ENCODE measurements at regions not wholly inside any gene's neighbourhood (a gene's known extent, or its start where the extent isn't known, plus 50 kb on each side); places are given as distances from the start of the nearest gene placed in this dataset.

DNA sequence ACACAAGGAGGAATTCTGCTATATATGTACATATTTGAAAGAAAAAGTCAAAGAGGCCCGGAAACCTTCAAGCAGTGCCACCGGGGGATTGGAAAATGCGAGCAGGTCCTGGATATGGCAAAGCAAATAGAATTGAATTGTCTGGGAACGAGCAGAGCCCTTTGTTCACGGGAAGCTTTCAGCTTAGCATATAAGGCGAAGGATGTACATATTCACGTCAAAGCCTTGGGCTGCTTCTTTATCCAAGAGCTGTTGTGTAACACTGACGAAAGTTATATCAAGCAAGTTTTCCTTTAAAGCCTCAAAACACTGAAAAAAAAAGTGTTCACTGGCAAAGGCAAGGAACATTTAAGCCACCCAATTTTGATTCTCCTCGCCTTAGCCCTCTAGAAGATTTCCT is 171.0 kb downstream of the GPX5 start:
- Histone ChIP-seq H3K36me3 (replicated peaks in 1 of 2) (no peaks in the 10 kb centered on the region), H3K27ac (no peak overlapping the region), H3K27me3 (peaks cover 48% of the 10 kb centered on the region), H3K4me3 (no peak overlapping the region), H3K9me3 (replicated peaks in 1 of 3) (no peaks in the 10 kb centered on the region), H3K4me1 (replicated peaks in 1 of 2) (no peaks in the 10 kb centered on the region)
- no peak for DNase-seq
- WGBS, 4 donors = 23 to 61% (median 30%) methylated on average over 9 of the region's 9 CpGs
- no peak for TF ChIP-seq POLR2A (IDR thresholded peaks at IDR 0.05)
- TF ChIP-seq, protein P1, sequence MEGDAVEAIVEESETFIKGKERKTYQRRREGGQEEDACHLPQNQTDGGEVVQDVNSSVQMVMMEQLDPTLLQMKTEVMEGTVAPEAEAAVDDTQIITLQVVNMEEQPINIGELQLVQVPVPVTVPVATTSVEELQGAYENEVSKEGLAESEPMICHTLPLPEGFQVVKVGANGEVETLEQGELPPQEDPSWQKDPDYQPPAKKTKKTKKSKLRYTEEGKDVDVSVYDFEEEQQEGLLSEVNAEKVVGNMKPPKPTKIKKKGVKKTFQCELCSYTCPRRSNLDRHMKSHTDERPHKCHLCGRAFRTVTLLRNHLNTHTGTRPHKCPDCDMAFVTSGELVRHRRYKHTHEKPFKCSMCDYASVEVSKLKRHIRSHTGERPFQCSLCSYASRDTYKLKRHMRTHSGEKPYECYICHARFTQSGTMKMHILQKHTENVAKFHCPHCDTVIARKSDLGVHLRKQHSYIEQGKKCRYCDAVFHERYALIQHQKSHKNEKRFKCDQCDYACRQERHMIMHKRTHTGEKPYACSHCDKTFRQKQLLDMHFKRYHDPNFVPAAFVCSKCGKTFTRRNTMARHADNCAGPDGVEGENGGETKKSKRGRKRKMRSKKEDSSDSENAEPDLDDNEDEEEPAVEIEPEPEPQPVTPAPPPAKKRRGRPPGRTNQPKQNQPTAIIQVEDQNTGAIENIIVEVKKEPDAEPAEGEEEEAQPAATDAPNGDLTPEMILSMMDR (IDR thresholded peaks at IDR 0.05) = no peak
- intact Hi-C loops (cut with DNase I) = no loop called here

DNA sequence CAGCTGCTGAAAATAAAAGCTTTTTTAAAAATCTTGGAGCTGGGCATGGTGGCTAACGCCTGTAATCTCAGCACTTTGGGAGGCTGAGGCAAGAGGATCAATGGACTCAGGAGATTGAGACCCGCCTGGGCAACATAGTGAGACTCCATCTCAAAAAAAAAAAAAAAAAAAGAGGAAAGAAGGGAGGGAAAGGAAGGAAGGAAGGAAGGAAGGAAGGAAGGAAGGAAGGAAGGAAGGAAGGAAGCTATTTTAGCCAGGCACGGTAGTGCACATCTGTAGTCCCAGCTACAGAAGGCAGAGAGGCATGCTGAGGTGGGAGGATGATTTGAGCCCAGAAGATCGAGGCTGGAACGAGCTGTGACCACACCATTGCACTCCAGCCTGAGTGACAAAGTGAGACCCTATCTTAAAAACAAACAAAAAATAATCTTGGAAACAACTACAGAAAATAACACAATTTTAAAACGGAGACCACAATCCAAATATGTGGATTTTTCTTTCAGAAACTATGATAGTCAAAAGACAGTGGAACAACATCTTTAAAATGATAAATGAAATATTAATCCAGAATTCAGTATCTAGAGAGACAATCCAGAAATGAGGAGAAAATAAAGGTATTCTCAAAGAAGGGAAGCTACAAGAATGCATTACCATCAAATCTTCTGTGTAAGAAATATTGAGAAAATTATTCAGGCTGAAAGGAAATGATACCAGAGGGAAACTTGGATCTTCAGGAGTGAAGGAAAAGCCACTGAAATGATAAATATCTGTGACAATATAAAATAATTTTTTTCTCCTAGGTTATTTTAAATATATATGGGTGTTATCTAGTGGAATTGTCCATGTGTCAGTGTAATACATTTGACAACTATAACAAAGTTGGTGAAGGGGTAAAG is 182.0 kb downstream of the GPX5 start:
- peaks cover 6% of the 10 kb centered on the region for H3K27me3 ChIP-seq
- no peaks in the 10 kb centered on the region for H3K4me1 ChIP-seq (replicated peaks in 1 of 2)
- no peaks in the 10 kb centered on the region for H3K36me3 ChIP-seq (replicated peaks in 1 of 2)
- H3K27ac ChIP-seq = no peak overlapping the region
- H3K4me3 ChIP-seq = no peak overlapping the region
- DNase-seq = no peak
- 76 to 84% (median 81%) methylated on average over 6 of the region's 6 CpGs for WGBS, 4 donors
- no peaks in the 10 kb centered on the region for H3K9me3 ChIP-seq (replicated peaks in 1 of 3)
- intact Hi-C loops (cut with DNase I) = no loop called here
- no peak for TF ChIP-seq POLR2A (IDR thresholded peaks at IDR 0.05)
- TF ChIP-seq, protein P1 (IDR thresholded peaks at IDR 0.05) = no peak

DNA sequence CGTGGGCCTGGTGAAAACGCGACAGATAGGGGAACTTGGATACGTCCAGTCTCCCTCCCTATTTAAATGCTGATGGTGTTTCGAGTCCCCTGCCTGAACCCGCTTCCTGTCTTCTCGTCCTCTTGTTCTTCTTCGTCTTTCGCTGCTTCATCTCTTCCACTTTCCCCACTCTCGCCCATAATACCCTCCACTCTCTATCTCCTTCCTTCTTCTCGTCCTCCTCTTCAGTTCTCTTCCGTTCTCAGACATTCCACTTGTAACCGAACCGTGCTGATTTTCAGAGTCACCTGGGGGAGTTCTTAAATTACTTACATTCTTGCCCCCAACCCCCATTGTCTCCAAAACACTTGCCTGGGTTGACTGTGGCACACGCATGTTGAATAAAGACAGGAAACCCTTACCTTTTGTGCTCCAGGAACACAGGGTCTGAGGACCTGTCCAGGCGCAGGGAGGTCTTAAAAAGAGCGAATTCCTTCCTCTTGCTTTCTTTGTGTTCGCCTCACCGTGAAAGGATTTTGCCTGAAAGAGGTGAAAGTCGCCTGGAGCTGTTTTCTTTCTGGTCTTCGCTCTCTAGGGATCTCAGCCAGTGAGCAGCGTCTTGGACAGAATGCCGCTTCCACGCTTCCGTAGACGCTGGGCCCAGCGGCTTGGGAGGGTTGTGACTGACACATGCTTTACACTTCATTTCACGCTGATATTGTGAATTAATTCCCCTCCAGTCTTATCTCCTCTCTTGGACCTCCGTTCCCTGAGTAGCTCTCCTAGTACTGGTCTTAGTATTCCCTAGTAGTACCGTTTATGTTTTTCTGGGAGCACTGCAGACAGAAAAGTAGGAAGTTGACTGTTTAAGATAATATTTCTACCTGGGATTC is 184.0 kb downstream of the GPX5 start:
- peaks cover 6% of the 10 kb centered on the region for H3K27me3 ChIP-seq
- no peaks in the 10 kb centered on the region for H3K36me3 ChIP-seq (replicated peaks in 1 of 2)
- no peaks in the 10 kb centered on the region for H3K4me1 ChIP-seq (replicated peaks in 1 of 2)
- WGBS, 4 donors = 10 to 20% (median 11%) methylated on average over 30 of the region's 30 CpGs
- H3K4me3 ChIP-seq = no peak overlapping the region
- H3K9me3 ChIP-seq (replicated peaks in 1 of 3) = no peaks in the 10 kb centered on the region
- intact Hi-C loops (cut with DNase I) = no loop called here
- H3K27ac ChIP-seq = no peak overlapping the region
- no peak for TF ChIP-seq POLR2A (IDR thresholded peaks at IDR 0.05)
- TF ChIP-seq, protein P1 (IDR thresholded peaks at IDR 0.05) = no peak
- no peak for DNase-seq

DNA sequence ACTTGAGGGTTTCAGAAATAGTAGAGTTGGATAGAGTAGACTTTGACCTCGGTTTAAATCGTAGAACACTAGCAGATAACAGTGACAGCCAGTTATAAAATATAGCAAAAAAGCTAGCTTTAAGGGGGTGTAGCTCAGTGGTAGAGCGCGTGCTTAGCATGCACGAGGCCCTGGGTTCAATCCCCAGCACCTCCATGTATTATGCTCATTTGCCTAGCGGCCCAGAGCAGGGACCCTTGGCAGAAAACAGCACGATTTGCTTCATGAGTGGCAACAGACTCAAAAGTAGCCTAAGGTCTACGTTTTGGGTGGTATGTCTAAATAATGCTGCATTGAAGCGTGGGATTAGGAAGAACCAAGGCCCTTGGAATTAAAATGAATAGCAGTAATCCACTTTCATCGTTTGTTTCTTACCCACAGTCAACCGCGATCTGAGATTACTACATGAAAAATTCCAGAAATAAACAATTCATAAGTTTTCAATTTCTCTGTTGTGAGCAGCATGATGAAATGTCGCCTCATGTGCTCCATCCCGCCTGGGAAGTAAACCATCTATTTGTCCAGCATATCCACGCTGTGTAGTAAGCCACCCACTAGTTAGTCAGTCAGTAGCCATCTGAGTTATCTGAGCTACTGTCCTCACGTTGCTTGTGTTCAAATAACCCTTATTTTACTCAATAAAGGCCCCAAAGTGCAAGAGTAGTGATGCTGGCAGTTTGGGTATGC is 184.9 kb downstream of the GPX5 start:
- H3K4me3 ChIP-seq = no peak overlapping the region
- intact Hi-C loops (cut with DNase I) = no loop called here
- peaks cover 6% of the 10 kb centered on the region for H3K27me3 ChIP-seq
- WGBS, 4 donors = 43 to 54% (median 46%) methylated on average over 16 of the region's 16 CpGs
- no peaks in the 10 kb centered on the region for H3K9me3 ChIP-seq (replicated peaks in 1 of 3)
- DNase-seq = no peak
- H3K4me1 ChIP-seq (replicated peaks in 1 of 2) = no peaks in the 10 kb centered on the region
- TF ChIP-seq POLR2A (IDR thresholded peaks at IDR 0.05) = no peak
- TF ChIP-seq, protein P1 (IDR thresholded peaks at IDR 0.05) = no peak
- no peak overlapping the region for H3K27ac ChIP-seq
- H3K36me3 ChIP-seq (replicated peaks in 1 of 2) = no peaks in the 10 kb centered on the region

Data from adrenal gland (tissue), 9 donors.